C4-2B (cell line): ENCODE measurements at regions not wholly inside any gene's neighbourhood (a gene's known extent, or its start where the extent isn't known, plus 50 kb on each side); places are given as distances from the start of the nearest gene placed in this dataset.

Experiments used
- ZFX ChIP-seq: fragments of 450-650 bp; IDR thresholded peaks from 2 replicates; pipeline ENCODE4 v1.6.1; 2017
- TF ChIP-seq, protein P1 (sequence below): fragments of 450-650 bp; conservative IDR thresholded peaks from 2 replicates; pipeline ENCODE4 v1.5.1; 2017; ENCODE audit warnings: mild to moderate bottlenecking

- TF ChIP-seq, protein P1, sequence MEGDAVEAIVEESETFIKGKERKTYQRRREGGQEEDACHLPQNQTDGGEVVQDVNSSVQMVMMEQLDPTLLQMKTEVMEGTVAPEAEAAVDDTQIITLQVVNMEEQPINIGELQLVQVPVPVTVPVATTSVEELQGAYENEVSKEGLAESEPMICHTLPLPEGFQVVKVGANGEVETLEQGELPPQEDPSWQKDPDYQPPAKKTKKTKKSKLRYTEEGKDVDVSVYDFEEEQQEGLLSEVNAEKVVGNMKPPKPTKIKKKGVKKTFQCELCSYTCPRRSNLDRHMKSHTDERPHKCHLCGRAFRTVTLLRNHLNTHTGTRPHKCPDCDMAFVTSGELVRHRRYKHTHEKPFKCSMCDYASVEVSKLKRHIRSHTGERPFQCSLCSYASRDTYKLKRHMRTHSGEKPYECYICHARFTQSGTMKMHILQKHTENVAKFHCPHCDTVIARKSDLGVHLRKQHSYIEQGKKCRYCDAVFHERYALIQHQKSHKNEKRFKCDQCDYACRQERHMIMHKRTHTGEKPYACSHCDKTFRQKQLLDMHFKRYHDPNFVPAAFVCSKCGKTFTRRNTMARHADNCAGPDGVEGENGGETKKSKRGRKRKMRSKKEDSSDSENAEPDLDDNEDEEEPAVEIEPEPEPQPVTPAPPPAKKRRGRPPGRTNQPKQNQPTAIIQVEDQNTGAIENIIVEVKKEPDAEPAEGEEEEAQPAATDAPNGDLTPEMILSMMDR: no peak
- no peak for TF ChIP-seq ZFX
Observed at GRCh38 chr14:104271391-104271790, 133.0 kb downstream of the KIF26A start.
